CD4-positive, alpha-beta T cell treated with Interleukin-4 for 1 hour (primary cell): ENCODE measurements at regions not wholly inside any gene's neighbourhood (a gene's known extent, or its start where the extent isn't known, plus 50 kb on each side); places are given as distances from the start of the nearest gene placed in this dataset.

Source experiments
- DNase-seq, 2 donors: peaks; one replicate each; pipeline ENCODE4 v3.0.0-alpha.2; 2020 to 2022

- no peak for DNase-seq
Measured at GRCh38 chr3:157700405-157700804, 197.2 kb upstream of the VEPH1 start.

- no peak for DNase-seq
Measured at GRCh38 chr3:157695586-157695985, 192.4 kb upstream of the VEPH1 start.

GRCh38 chr3:157695103-157695502 lies 191.9 kb upstream of the VEPH1 start:
- DNase-seq, result no peak

- DNase-seq, result no peak
Measured at GRCh38 chr3:157693762-157694161, 190.5 kb upstream of the VEPH1 start.

GRCh38 chr3:157692468-157692867 lies 189.3 kb upstream of the VEPH1 start:
- DNase-seq, result no peak

GRCh38 chr3:157683668-157684067 lies 180.5 kb upstream of the VEPH1 start:
- no peak for DNase-seq

GRCh38 chr3:157672061-157672460 lies 168.8 kb upstream of the VEPH1 start:
- no peak for DNase-seq

- DNase-seq, result no peak
Measured at GRCh38 chr3:157671656-157672055, 168.4 kb upstream of the VEPH1 start.

- DNase-seq, result no peak
Measured at GRCh38 chr3:157669416-157669815, 166.2 kb upstream of the VEPH1 start.

GRCh38 chr3:157667493-157667892 lies 164.3 kb upstream of the VEPH1 start:
- DNase-seq, result no peak

GRCh38 chr3:157662171-157662570 lies 159.0 kb upstream of the VEPH1 start:
- DNase-seq, result no peak

- no peak for DNase-seq
Measured at GRCh38 chr3:157660847-157661246, 157.6 kb upstream of the VEPH1 start.

GRCh38 chr3:157652366-157652765 lies 149.2 kb upstream of the VEPH1 start:
- DNase-seq, result no peak

GRCh38 chr3:157650699-157651098 lies 147.5 kb upstream of the VEPH1 start:
- no peak for DNase-seq

- DNase-seq, result no peak
Measured at GRCh38 chr3:157650172-157650571, 147.0 kb upstream of the VEPH1 start.

GRCh38 chr3:157649511-157649910 lies 146.3 kb upstream of the VEPH1 start:
- no peak for DNase-seq

- DNase-seq, result no peak
Measured at GRCh38 chr3:157647820-157648219, 144.6 kb upstream of the VEPH1 start.

- DNase-seq, result no peak
Measured at GRCh38 chr3:157639756-157640426, 136.7 kb upstream of the VEPH1 start.

- DNase-seq, result no peak
Measured at GRCh38 chr3:157637866-157638265, 134.7 kb upstream of the VEPH1 start.

GRCh38 chr3:157633241-157633640 lies 130.0 kb upstream of the VEPH1 start:
- no peak for DNase-seq

GRCh38 chr3:157632075-157632474 lies 128.9 kb upstream of the VEPH1 start:
- DNase-seq, result no peak

GRCh38 chr3:157631478-157631877 lies 128.3 kb upstream of the VEPH1 start:
- no peak for DNase-seq

- DNase-seq, result no peak
Measured at GRCh38 chr3:157626817-157627216, 123.6 kb upstream of the VEPH1 start.

GRCh38 chr3:157624801-157625200 lies 121.6 kb upstream of the VEPH1 start:
- DNase-seq, result no peak

- DNase-seq, result no peak
Measured at GRCh38 chr3:157618886-157619285, 115.7 kb upstream of the VEPH1 start.
